Spleen (tissue), 7 donors: ENCODE measurements at regions not wholly inside any gene's neighbourhood (a gene's known extent, or its start where the extent isn't known, plus 50 kb on each side); places are given as distances from the start of the nearest gene placed in this dataset.

ENCODE experiments used
- POLR2AphosphoS5 ChIP-seq, 3 donors: sonication (generic); formaldehyde crosslinking; IDR thresholded peaks; one replicate each; pipeline ENCODE4 v1.5.1; 2017; ENCODE audit warnings: antibody characterized with exemption in 3 of 3
- TF ChIP-seq, protein P1 (sequence below), 11 experiments: fragments of 200-600 bp in 7 of 11; fragments of 450-650 bp in 4 of 11; sonication (generic) in 4 of 11; IDR thresholded peaks in 8 of 11; conservative IDR thresholded peaks in 3 of 11; 1 replicate in 7 of 11; 2 replicates in 4 of 11; pipeline versions ENCODE4 v1.4.0 to v1.8.0; 2016 to 2021; ENCODE audit warnings: antibody characterized with exemption in 11 of 11, inconsistent platforms in 4 of 11, mild to moderate bottlenecking in 1 of 11
- donor health status: DM: no; HTN: no; CAD: no; lungs with moderate emphysema.
- donor health status: DM: no; HTN: no; CAD: no.
- donor health status: DM: no; HTN: no; CAD: no.

DNA sequence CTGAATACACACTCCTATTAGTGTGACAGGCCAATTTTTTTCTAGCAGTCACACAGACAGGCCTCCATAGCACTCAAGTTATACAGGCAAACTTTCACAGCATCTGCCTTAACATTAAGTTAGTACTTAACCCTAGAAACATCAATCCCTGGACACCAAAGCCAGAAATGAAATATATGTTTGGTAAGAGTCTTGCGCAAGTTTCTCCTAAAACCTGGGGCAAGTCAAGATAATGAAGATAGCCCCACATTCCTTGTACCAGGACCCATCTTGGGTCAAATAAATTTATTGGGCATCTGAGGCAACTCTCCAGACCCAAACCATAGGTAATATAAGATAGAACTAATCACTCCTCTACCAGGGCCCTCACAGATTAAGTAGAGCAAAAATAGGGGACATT lies 70.8 kb upstream of the ZNF92 start:
- no peak for TF ChIP-seq POLR2AphosphoS5 (IDR thresholded peaks at IDR 0.05)
- TF ChIP-seq, protein P1, sequence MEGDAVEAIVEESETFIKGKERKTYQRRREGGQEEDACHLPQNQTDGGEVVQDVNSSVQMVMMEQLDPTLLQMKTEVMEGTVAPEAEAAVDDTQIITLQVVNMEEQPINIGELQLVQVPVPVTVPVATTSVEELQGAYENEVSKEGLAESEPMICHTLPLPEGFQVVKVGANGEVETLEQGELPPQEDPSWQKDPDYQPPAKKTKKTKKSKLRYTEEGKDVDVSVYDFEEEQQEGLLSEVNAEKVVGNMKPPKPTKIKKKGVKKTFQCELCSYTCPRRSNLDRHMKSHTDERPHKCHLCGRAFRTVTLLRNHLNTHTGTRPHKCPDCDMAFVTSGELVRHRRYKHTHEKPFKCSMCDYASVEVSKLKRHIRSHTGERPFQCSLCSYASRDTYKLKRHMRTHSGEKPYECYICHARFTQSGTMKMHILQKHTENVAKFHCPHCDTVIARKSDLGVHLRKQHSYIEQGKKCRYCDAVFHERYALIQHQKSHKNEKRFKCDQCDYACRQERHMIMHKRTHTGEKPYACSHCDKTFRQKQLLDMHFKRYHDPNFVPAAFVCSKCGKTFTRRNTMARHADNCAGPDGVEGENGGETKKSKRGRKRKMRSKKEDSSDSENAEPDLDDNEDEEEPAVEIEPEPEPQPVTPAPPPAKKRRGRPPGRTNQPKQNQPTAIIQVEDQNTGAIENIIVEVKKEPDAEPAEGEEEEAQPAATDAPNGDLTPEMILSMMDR (IDR thresholded peaks at IDR 0.05 in 8 of 11, conservative IDR thresholded peaks at IDR 0.05 in 3 of 11) = no peak
